ENCODE measurements at regions not wholly inside any gene's neighbourhood (a gene's known extent, or its start where the extent isn't known, plus 50 kb on each side); places are given as distances from the start of the nearest gene placed in this dataset.

DNA sequence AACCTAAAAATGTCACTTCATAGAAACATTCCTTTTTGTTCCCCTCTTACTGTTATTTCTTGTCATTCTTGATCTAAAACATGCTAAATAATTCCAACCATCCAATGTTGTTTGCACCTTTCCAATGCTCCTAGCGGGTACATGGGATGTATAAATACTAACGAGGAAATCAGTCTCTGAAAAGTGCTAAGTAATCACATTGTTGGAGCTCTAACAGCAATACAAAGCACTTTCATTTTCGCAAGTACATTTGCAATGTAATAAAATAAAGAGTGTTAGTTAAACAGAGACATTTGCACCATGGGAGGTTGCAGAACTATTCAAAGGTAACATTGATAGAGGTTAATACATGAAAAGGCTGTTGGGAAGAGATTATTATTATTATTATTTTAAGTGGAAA, 286.2 kb upstream of the ACVR2A start:
- no peak overlapping the region for H3K27ac Mint-ChIP-seq (ENCODE audit: unreplicated experiment)
- TF ChIP-seq EZH2 (IDR thresholded peaks at IDR 0.05; ENCODE audit: insufficient read depth, low read length), result no peak
- TF ChIP-seq, protein P1, sequence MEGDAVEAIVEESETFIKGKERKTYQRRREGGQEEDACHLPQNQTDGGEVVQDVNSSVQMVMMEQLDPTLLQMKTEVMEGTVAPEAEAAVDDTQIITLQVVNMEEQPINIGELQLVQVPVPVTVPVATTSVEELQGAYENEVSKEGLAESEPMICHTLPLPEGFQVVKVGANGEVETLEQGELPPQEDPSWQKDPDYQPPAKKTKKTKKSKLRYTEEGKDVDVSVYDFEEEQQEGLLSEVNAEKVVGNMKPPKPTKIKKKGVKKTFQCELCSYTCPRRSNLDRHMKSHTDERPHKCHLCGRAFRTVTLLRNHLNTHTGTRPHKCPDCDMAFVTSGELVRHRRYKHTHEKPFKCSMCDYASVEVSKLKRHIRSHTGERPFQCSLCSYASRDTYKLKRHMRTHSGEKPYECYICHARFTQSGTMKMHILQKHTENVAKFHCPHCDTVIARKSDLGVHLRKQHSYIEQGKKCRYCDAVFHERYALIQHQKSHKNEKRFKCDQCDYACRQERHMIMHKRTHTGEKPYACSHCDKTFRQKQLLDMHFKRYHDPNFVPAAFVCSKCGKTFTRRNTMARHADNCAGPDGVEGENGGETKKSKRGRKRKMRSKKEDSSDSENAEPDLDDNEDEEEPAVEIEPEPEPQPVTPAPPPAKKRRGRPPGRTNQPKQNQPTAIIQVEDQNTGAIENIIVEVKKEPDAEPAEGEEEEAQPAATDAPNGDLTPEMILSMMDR (IDR thresholded peaks at IDR 0.05; ENCODE audit: insufficient read depth, low read depth, low read length), result no peak
- H3K4me3 Mint-ChIP-seq (ENCODE audit: unreplicated experiment), result no peak overlapping the region
- Histone ChIP-seq H3K36me3 (ENCODE audit: insufficient read depth, low read length) (no peaks in the 10 kb centered on the region), H3K79me2 (ENCODE audit: insufficient read depth, low read length) (no peaks in the 10 kb centered on the region), H3K4me3 (ENCODE audit: insufficient read depth, low read depth, low read length) (no peak overlapping the region), H2AFZ (ENCODE audit: low read depth, low read length) (no peak overlapping the region), H3K9me3 (ENCODE audit: insufficient read depth, low read depth, low read length) (no peaks in the 10 kb centered on the region), H3K9ac (ENCODE audit: low read length) (no peak overlapping the region), H3K4me2 (ENCODE audit: low read length) (no peak overlapping the region), H3K4me1 (ENCODE audit: insufficient read depth, low read length) (no peaks in the 10 kb centered on the region), H3K27me3 (ENCODE audit: insufficient read depth, low read length) (no peaks in the 10 kb centered on the region), H3K27ac (ENCODE audit: low read depth, low read length) (no peak overlapping the region), H4K20me1 (ENCODE audit: insufficient read depth, low read length) (no peaks in the 10 kb centered on the region)
- H3K27me3 Mint-ChIP-seq (ENCODE audit: low read depth, unreplicated experiment), result no peaks in the 10 kb centered on the region
- no peak for DNase-seq (ENCODE audit: low read depth)
- peaks cover 11% of the 10 kb centered on the region for H3K4me1 Mint-ChIP-seq (ENCODE audit: low read depth, unreplicated experiment)
- no peak for FAIRE-seq
- no peaks in the 10 kb centered on the region for H3K9me3 Mint-ChIP-seq (ENCODE audit: unreplicated experiment)
- H3K36me3 Mint-ChIP-seq (ENCODE audit: low read depth, unreplicated experiment), result no peaks in the 10 kb centered on the region

DNA sequence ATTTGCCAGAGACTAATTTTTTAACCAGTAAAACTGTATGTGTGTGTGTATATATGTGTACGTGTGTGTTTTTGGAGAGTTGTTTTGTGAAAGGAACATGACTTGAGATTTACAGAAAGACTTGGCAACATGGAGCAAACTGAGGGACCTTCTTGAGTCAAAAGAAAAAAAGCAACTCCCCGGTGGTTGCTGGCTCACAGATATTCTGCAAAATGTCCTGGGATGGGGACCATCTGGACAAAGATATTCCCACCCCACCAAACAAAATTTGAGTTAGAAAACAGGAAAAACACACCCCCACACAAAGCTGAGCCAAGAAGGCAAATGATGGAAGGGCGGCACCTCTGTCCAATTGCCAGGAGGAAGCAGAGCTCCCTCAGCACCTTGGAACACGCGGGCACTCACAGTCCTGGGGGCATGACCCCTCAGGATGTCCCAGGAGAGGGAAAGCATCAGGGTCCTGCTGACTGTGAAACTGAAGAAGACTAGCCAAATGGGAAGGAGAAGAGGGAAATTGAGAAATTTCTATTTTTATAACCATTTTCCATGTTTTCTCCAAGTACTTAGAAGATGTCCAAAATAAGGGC, 290.2 kb upstream of the ACVR2A start:
- TF ChIP-seq EZH2 (IDR thresholded peaks at IDR 0.05; ENCODE audit: insufficient read depth, low read length), result no peak
- TF ChIP-seq, protein P1 (IDR thresholded peaks at IDR 0.05; ENCODE audit: insufficient read depth, low read depth, low read length), result no peak
- H3K4me1 ChIP-seq (ENCODE audit: insufficient read depth, low read length), result no peaks in the 10 kb centered on the region
- H3K9ac ChIP-seq (ENCODE audit: low read length), result no peak overlapping the region
- peaks cover 11% of the 10 kb centered on the region for H3K4me1 Mint-ChIP-seq (ENCODE audit: low read depth, unreplicated experiment)
- H3K27ac ChIP-seq (ENCODE audit: low read depth, low read length), result no peak overlapping the region
- no peaks in the 10 kb centered on the region for H3K9me3 Mint-ChIP-seq (ENCODE audit: unreplicated experiment)
- FAIRE-seq (no peak), DNase-seq (ENCODE audit: low read depth) (no peak)
- no peaks in the 10 kb centered on the region for H3K9me3 ChIP-seq (ENCODE audit: insufficient read depth, low read depth, low read length)
- no peaks in the 10 kb centered on the region for H4K20me1 ChIP-seq (ENCODE audit: insufficient read depth, low read length)
- no peak overlapping the region for H3K4me3 Mint-ChIP-seq (ENCODE audit: unreplicated experiment)
- H3K36me3 Mint-ChIP-seq (ENCODE audit: low read depth, unreplicated experiment), result no peaks in the 10 kb centered on the region
- H3K4me2 ChIP-seq (ENCODE audit: low read length), result no peak overlapping the region
- H3K27me3 ChIP-seq (ENCODE audit: insufficient read depth, low read length), result no peaks in the 10 kb centered on the region
- no peak overlapping the region for H2AFZ ChIP-seq (ENCODE audit: low read depth, low read length)
- no peaks in the 10 kb centered on the region for H3K36me3 ChIP-seq (ENCODE audit: insufficient read depth, low read length)
- no peak overlapping the region for H3K27ac Mint-ChIP-seq (ENCODE audit: unreplicated experiment)
- H3K27me3 Mint-ChIP-seq (ENCODE audit: low read depth, unreplicated experiment), result no peaks in the 10 kb centered on the region
- H3K4me3 ChIP-seq (ENCODE audit: insufficient read depth, low read depth, low read length), result no peak overlapping the region
- H3K79me2 ChIP-seq (ENCODE audit: insufficient read depth, low read length), result no peaks in the 10 kb centered on the region

DNA sequence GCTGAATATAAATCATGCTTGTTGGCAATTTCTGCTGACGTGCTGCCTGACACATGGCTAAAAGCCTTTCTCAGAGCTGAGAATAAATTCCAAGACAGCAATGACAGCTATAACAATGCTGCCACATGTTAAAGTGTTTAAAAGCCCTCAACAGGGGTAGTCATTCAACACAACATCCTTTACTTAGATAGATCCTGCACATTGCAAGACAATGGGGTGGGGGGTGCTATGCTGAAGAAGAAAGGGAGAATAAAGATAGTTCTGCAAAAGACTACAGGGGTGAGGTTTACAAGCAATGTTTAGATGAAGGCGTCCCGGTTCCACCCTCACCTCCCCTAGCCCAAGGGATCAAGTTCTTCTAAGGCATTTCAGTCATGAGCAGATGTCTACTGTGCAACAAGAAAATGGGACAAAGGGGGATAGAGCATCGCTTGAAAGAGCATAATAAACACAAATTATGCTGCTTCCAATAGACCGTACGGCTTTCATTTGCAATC, 291.0 kb upstream of the ACVR2A start:
- Histone ChIP-seq H3K9ac (ENCODE audit: low read length) (no peak overlapping the region), H4K20me1 (ENCODE audit: insufficient read depth, low read length) (no peaks in the 10 kb centered on the region), H3K4me1 (ENCODE audit: insufficient read depth, low read length) (no peaks in the 10 kb centered on the region), H3K27me3 (ENCODE audit: insufficient read depth, low read length) (no peaks in the 10 kb centered on the region), H3K4me2 (ENCODE audit: low read length) (no peak overlapping the region), H3K79me2 (ENCODE audit: insufficient read depth, low read length) (no peaks in the 10 kb centered on the region), H3K4me3 (ENCODE audit: insufficient read depth, low read depth, low read length) (no peak overlapping the region), H3K9me3 (ENCODE audit: insufficient read depth, low read depth, low read length) (no peaks in the 10 kb centered on the region), H3K36me3 (ENCODE audit: insufficient read depth, low read length) (no peaks in the 10 kb centered on the region), H3K27ac (ENCODE audit: low read depth, low read length) (no peak overlapping the region), H2AFZ (ENCODE audit: low read depth, low read length) (no peak overlapping the region)
- Mint-ChIP-seq H3K27ac (ENCODE audit: unreplicated experiment) (no peak overlapping the region), H3K4me3 (ENCODE audit: unreplicated experiment) (no peak overlapping the region), H3K36me3 (ENCODE audit: low read depth, unreplicated experiment) (no peaks in the 10 kb centered on the region), H3K4me1 (ENCODE audit: low read depth, unreplicated experiment) (peaks cover 11% of the 10 kb centered on the region), H3K9me3 (ENCODE audit: unreplicated experiment) (no peaks in the 10 kb centered on the region), H3K27me3 (ENCODE audit: low read depth, unreplicated experiment) (no peaks in the 10 kb centered on the region)
- FAIRE-seq (no peak), DNase-seq (ENCODE audit: low read depth) (no peak)
- TF ChIP-seq EZH2 (IDR thresholded peaks at IDR 0.05; ENCODE audit: insufficient read depth, low read length), result no peak
- TF ChIP-seq, protein P1 (IDR thresholded peaks at IDR 0.05; ENCODE audit: insufficient read depth, low read depth, low read length), result no peak

Data from astrocyte (in vitro differentiated cells and primary cell).